ENCODE measurements at regions not wholly inside any gene's neighbourhood (a gene's known extent, or its start where the extent isn't known, plus 50 kb on each side); places are given as distances from the start of the nearest gene placed in this dataset.

- H3K4me1 Mint-ChIP-seq (ENCODE audit: low read depth): no peaks in the 10 kb centered on the region
- no peak overlapping the region for H3K4me3 Mint-ChIP-seq
- no peaks in the 10 kb centered on the region for H3K36me3 Mint-ChIP-seq (ENCODE audit: low read depth)
- DNase-seq: peak; percentile 20
- peaks cover 23% of the 10 kb centered on the region for H3K27me3 Mint-ChIP-seq
- no peaks in the 10 kb centered on the region for H3K9me3 Mint-ChIP-seq
- no peak overlapping the region for H3K27ac Mint-ChIP-seq
Measured at GRCh38 chr22:49208768-49209252, 618.9 kb downstream of the BRD1 start.

- no peak overlapping the region for H3K27ac Mint-ChIP-seq
- H3K27me3 Mint-ChIP-seq: peaks cover 18% of the 10 kb centered on the region
- DNase-seq: peak; percentile 2
- no peak overlapping the region for H3K4me3 Mint-ChIP-seq
- H3K4me1 Mint-ChIP-seq (ENCODE audit: low read depth): no peaks in the 10 kb centered on the region
- no peaks in the 10 kb centered on the region for H3K36me3 Mint-ChIP-seq (ENCODE audit: low read depth)
- no peaks in the 10 kb centered on the region for H3K9me3 Mint-ChIP-seq
Measured at GRCh38 chr22:49208004-49208402, 619.7 kb downstream of the BRD1 start.

GRCh38 chr22:49207008-49208003 lies 620.4 kb downstream of the BRD1 start:
- H3K9me3 Mint-ChIP-seq: no peaks in the 10 kb centered on the region
- DNase-seq: peak; percentile 16
- H3K4me1 Mint-ChIP-seq (ENCODE audit: low read depth): no peaks in the 10 kb centered on the region
- no peaks in the 10 kb centered on the region for H3K36me3 Mint-ChIP-seq (ENCODE audit: low read depth)
- H3K4me3 Mint-ChIP-seq: no peak overlapping the region
- H3K27me3 Mint-ChIP-seq: peaks cover 16% of the 10 kb centered on the region
- no peak overlapping the region for H3K27ac Mint-ChIP-seq

- Mint-ChIP-seq H3K27ac (no peak overlapping the region), H3K36me3 (ENCODE audit: low read depth) (no peaks in the 10 kb centered on the region), H3K4me1 (ENCODE audit: low read depth) (no peaks in the 10 kb centered on the region), H3K27me3 (peaks cover 16% of the 10 kb centered on the region), H3K4me3 (no peak overlapping the region), H3K9me3 (no peaks in the 10 kb centered on the region)
- DNase-seq: peak; percentile 7
Measured at GRCh38 chr22:49206281-49206680, 621.4 kb downstream of the BRD1 start.

GRCh38 chr22:49205483-49205800 lies 622.2 kb downstream of the BRD1 start:
- Mint-ChIP-seq H3K27ac (no peak overlapping the region), H3K9me3 (no peaks in the 10 kb centered on the region), H3K36me3 (ENCODE audit: low read depth) (no peaks in the 10 kb centered on the region), H3K4me3 (no peak overlapping the region), H3K4me1 (ENCODE audit: low read depth) (no peaks in the 10 kb centered on the region), H3K27me3 (peaks cover 14% of the 10 kb centered on the region)
- DNase-seq: peak; percentile 12

- Mint-ChIP-seq H3K27me3 (peaks cover 13% of the 10 kb centered on the region), H3K4me3 (no peak overlapping the region), H3K36me3 (ENCODE audit: low read depth) (no peaks in the 10 kb centered on the region), H3K27ac (no peak overlapping the region), H3K9me3 (no peaks in the 10 kb centered on the region), H3K4me1 (ENCODE audit: low read depth) (no peaks in the 10 kb centered on the region)
- peak; percentile 5 for DNase-seq
Measured at GRCh38 chr22:49204599-49205482, 622.8 kb downstream of the BRD1 start.

GRCh38 chr22:49203859-49204598 lies 623.6 kb downstream of the BRD1 start:
- no peak overlapping the region for H3K27ac Mint-ChIP-seq
- H3K9me3 Mint-ChIP-seq: no peaks in the 10 kb centered on the region
- peaks cover 13% of the 10 kb centered on the region for H3K27me3 Mint-ChIP-seq
- peak; percentile 2 for DNase-seq
- H3K36me3 Mint-ChIP-seq (ENCODE audit: low read depth): no peaks in the 10 kb centered on the region
- no peak overlapping the region for H3K4me3 Mint-ChIP-seq
- H3K4me1 Mint-ChIP-seq (ENCODE audit: low read depth): no peaks in the 10 kb centered on the region

- H3K36me3 Mint-ChIP-seq (ENCODE audit: low read depth): no peaks in the 10 kb centered on the region
- no peaks in the 10 kb centered on the region for H3K4me1 Mint-ChIP-seq (ENCODE audit: low read depth)
- H3K27ac Mint-ChIP-seq: no peak overlapping the region
- no peaks in the 10 kb centered on the region for H3K9me3 Mint-ChIP-seq
- peak; percentile 8 for DNase-seq
- H3K27me3 Mint-ChIP-seq: peaks cover 13% of the 10 kb centered on the region
- no peak overlapping the region for H3K4me3 Mint-ChIP-seq
Measured at GRCh38 chr22:49203091-49203858, 624.4 kb downstream of the BRD1 start.

GRCh38 chr22:49202226-49202625 lies 625.4 kb downstream of the BRD1 start:
- Mint-ChIP-seq H3K27me3 (peaks cover 17% of the 10 kb centered on the region), H3K4me1 (ENCODE audit: low read depth) (no peaks in the 10 kb centered on the region), H3K27ac (no peak overlapping the region), H3K36me3 (ENCODE audit: low read depth) (no peaks in the 10 kb centered on the region), H3K4me3 (no peak overlapping the region), H3K9me3 (no peaks in the 10 kb centered on the region)
- DNase-seq: peak; percentile 5

- Mint-ChIP-seq H3K27ac (no peak overlapping the region), H3K36me3 (ENCODE audit: low read depth) (no peaks in the 10 kb centered on the region), H3K4me3 (no peak overlapping the region), H3K27me3 (peaks cover 17% of the 10 kb centered on the region), H3K4me1 (ENCODE audit: low read depth) (no peaks in the 10 kb centered on the region), H3K9me3 (no peaks in the 10 kb centered on the region)
- peak; percentile 8 for DNase-seq
Measured at GRCh38 chr22:49201046-49201970, 626.4 kb downstream of the BRD1 start.

- Mint-ChIP-seq H3K4me1 (ENCODE audit: low read depth) (no peaks in the 10 kb centered on the region), H3K27ac (no peak overlapping the region), H3K27me3 (peaks cover 14% of the 10 kb centered on the region), H3K36me3 (ENCODE audit: low read depth) (no peaks in the 10 kb centered on the region), H3K4me3 (no peak overlapping the region), H3K9me3 (no peaks in the 10 kb centered on the region)
- no peak for DNase-seq
Measured at GRCh38 chr22:49199224-49199623, 628.4 kb downstream of the BRD1 start.

- Mint-ChIP-seq H3K4me1 (ENCODE audit: low read depth) (no peaks in the 10 kb centered on the region), H3K4me3 (no peak overlapping the region), H3K27ac (no peak overlapping the region), H3K36me3 (ENCODE audit: low read depth) (no peaks in the 10 kb centered on the region), H3K27me3 (peaks cover 14% of the 10 kb centered on the region), H3K9me3 (no peaks in the 10 kb centered on the region)
- DNase-seq: peak; percentile 6
Measured at GRCh38 chr22:49198705-49199084, 629.0 kb downstream of the BRD1 start.

All from activated T-cell treated with anti-CD3 and anti-CD28 coated beads, Interleukin-2, amount 50 U/mL, for 24 hours (primary cell).